ENCODE measurements at regions not wholly inside any gene's neighbourhood (a gene's known extent, or its start where the extent isn't known, plus 50 kb on each side); places are given as distances from the start of the nearest gene placed in this dataset.

DNA sequence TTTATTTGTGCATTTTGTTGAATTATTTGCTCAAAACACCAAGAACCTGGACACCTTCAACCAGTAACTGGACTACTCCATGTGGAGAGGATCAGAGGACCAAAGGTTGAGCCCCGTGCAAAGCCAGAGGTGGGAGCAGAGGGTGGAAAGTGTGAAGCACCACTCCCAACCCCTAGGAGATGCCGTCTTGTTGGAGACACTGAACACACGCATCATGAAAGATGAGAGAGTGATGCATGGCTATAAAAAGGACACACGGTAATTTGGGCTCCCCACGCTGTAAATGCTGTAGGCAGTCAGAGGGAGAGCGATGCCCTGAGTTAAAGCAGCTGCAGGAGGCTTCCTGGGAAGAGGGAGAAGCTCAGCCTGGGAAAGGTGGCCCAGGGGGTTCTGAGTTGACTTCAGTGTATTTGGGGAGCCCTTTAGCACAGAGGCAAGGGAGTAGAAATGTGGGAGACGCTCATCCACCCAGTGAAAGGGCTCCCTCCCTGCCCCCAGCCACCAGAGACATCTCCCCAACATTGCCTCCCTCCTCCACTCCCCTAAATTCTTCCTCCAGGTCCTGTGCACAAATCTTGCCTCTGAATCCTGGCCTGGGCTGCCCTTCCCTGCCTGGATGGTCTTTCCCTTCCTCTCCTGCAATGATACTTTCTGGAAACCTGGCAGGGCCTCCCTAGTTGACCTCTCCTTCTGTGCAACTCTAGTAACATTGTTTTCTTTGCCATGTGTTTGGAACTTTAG, 55.8 kb upstream of the IYD start:
- H3K27me3 Mint-ChIP-seq (ENCODE audit: low read depth, poor library complexity), result peaks cover 15% of the 10 kb centered on the region
- no peak for DNase-seq
- peaks cover 16% of the 10 kb centered on the region for H3K9me3 Mint-ChIP-seq
- peaks cover 16% of the 10 kb centered on the region for H3K4me1 Mint-ChIP-seq
- no peak overlapping the region for H3K27ac Mint-ChIP-seq
- no peak overlapping the region for H3K4me3 Mint-ChIP-seq
- H3K36me3 Mint-ChIP-seq (ENCODE audit: low read depth), result no peaks in the 10 kb centered on the region
- TF ChIP-seq, protein P1, sequence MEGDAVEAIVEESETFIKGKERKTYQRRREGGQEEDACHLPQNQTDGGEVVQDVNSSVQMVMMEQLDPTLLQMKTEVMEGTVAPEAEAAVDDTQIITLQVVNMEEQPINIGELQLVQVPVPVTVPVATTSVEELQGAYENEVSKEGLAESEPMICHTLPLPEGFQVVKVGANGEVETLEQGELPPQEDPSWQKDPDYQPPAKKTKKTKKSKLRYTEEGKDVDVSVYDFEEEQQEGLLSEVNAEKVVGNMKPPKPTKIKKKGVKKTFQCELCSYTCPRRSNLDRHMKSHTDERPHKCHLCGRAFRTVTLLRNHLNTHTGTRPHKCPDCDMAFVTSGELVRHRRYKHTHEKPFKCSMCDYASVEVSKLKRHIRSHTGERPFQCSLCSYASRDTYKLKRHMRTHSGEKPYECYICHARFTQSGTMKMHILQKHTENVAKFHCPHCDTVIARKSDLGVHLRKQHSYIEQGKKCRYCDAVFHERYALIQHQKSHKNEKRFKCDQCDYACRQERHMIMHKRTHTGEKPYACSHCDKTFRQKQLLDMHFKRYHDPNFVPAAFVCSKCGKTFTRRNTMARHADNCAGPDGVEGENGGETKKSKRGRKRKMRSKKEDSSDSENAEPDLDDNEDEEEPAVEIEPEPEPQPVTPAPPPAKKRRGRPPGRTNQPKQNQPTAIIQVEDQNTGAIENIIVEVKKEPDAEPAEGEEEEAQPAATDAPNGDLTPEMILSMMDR (IDR thresholded peaks at IDR 0.05), result no peak

DNA sequence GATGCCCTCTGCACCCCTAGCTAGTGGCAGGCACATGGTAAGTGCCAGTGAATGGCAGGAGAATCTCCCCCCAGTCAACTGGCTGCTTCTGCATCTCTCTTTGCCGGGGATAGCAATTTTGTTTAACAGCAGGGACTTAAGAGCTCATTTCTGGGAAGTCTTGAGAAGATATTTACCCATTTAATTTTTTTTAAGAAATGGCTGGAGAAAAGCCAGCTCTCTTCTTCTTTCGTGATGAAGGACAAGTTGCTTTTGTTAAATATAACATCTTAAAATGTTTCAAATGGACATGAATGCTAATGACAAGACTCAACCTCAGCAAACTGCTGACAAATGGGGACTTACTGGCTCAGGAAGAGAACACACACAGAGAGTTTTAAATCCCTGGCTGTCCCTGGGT, 55.0 kb upstream of the IYD start:
- Mint-ChIP-seq H3K4me1 (peaks cover 16% of the 10 kb centered on the region), H3K36me3 (ENCODE audit: low read depth) (no peaks in the 10 kb centered on the region), H3K27me3 (ENCODE audit: low read depth, poor library complexity) (peaks cover 15% of the 10 kb centered on the region), H3K27ac (no peak overlapping the region), H3K9me3 (peaks cover 16% of the 10 kb centered on the region), H3K4me3 (peak overlapping the region; percentile 15)
- DNase-seq, result no peak
- TF ChIP-seq, protein P1 (IDR thresholded peaks at IDR 0.05), result no peak

DNA sequence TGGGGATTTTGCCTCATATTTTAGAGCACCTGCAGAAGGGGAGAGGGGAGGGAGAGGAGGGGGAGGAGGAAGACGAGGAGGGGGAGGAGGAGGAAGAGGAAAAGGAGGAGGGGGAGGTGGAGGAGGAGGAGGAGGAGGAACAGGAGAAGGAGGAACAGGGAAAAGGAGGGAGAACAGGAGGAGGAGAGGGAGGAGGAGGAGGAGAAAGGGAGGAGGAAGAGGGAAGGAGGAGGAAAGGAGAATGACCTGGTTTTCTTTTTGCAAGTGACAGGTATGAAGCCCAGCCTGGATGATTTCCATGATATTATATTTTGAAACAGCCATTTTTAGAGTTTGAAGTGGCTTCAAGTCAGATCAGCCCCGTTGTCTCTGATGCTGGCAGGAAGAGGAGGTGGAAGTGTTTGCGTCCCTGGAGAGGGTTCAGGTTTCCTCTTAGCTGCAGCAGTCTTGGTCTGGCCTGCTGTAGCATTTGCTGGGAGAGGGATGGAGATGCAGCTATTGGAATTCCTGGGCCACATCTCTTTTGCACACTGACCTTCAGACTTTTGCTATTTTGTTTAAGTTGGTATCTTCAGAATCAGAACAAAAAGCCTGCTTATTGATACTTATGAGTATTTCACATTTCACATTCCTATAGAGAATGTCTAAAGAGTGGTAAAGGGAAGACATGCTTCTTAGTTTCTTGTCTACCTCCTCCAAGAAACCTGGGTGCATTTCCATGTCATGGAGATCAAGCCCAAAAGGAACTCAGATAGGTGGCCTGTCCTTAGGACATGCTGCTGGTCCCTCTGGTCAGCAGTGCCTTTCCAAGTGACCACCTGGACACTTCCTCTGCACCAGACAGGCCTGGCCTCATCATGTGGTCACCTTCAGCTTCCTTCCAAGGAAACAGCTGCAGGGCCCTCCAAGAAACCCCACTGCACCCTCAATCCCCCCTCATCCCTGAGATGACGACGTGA, 54.3 kb upstream of the IYD start:
- Mint-ChIP-seq H3K36me3 (ENCODE audit: low read depth) (no peaks in the 10 kb centered on the region), H3K9me3 (peaks cover 16% of the 10 kb centered on the region), H3K4me3 (no peak overlapping the region), H3K27ac (no peak overlapping the region), H3K27me3 (ENCODE audit: low read depth, poor library complexity) (peaks cover 15% of the 10 kb centered on the region), H3K4me1 (peaks cover 16% of the 10 kb centered on the region)
- no peak for DNase-seq
- TF ChIP-seq, protein P1 (IDR thresholded peaks at IDR 0.05), result no peak

DNA sequence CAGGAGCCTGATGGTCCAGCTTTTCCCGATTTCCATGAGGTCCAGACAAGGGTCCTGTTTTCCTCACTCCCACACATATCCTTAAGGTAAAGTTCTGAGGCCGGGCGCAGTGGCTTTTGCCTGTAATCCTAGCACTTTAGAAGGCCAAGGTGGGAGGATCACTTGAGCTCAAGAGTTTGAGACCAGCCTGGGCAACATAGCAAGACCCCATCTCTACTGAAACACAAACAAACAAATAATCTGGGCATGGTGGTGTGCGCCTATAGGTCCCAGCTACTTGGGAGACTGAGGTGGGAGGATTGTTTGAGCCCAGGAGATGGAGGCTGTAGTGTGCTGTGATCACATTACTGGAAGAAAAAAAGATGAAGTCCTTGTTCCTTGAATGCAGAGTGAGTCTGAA, 53.2 kb upstream of the IYD start:
- DNase-seq, result no peak
- Mint-ChIP-seq H3K36me3 (ENCODE audit: low read depth) (no peaks in the 10 kb centered on the region), H3K4me3 (no peak overlapping the region), H3K27me3 (ENCODE audit: low read depth, poor library complexity) (peaks cover 21% of the 10 kb centered on the region), H3K27ac (no peak overlapping the region), H3K9me3 (peaks cover 16% of the 10 kb centered on the region), H3K4me1 (peaks cover 16% of the 10 kb centered on the region)
- TF ChIP-seq, protein P1 (IDR thresholded peaks at IDR 0.05), result no peak

DNA sequence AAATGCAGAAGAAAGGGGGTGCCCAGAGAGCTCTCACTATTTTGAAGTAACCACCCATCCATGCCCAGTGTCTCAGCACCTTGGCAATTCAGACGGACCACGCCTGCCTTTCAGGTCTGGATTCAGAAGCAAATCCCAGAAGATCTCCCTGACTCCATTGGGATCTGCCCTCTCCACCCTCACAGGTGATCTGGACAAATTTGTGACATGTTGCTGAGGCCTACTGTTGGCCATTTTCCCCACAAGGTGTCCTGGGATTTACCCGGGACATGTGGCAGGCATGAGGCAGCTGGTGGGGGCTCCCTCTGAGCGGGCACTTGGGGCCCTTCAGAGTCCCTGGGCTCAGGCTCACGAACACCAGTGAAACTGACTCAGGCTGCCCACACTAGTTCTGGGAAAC, 51.9 kb upstream of the IYD start:
- Mint-ChIP-seq H3K4me1 (peaks cover 22% of the 10 kb centered on the region), H3K27me3 (ENCODE audit: low read depth, poor library complexity) (peaks cover 27% of the 10 kb centered on the region), H3K27ac (no peak overlapping the region), H3K36me3 (ENCODE audit: low read depth) (no peaks in the 10 kb centered on the region), H3K9me3 (peaks cover 12% of the 10 kb centered on the region), H3K4me3 (no peak overlapping the region)
- TF ChIP-seq, protein P1 (IDR thresholded peaks at IDR 0.05), result no peak
- DNase-seq, result no peak
